KMS-11 (cell line): ENCODE measurements at regions not wholly inside any gene's neighbourhood (a gene's known extent, or its start where the extent isn't known, plus 50 kb on each side); places are given as distances from the start of the nearest gene placed in this dataset.

Experiments
- H2AFZ ChIP-seq: fragments of 200-600 bp; sonication (generic); 2 replicates; pipeline ENCODE4 v1.6.1; 2016; ENCODE audit warnings: antibody characterized with exemption, mixed run types, low read depth
- H3K27ac ChIP-seq: fragments of 200-600 bp; sonication (generic); 2 replicates; pipeline ENCODE4 v1.6.1; 2016; ENCODE audit warnings: mild to moderate bottlenecking, mixed run types
- H3K27me3 ChIP-seq: fragments of 200-600 bp; sonication (generic); 2 replicates; pipeline ENCODE4 v1.6.1; 2017; ENCODE audit warnings: mild to moderate bottlenecking, low read depth, mixed run types, moderate library complexity; ENCODE audit not compliant: insufficient read depth
- H3K36me3 ChIP-seq: fragments of 200-600 bp; sonication (generic); 2 replicates; pipeline ENCODE4 v1.6.1; 2017; ENCODE audit warnings: mild to moderate bottlenecking, mixed run types; ENCODE audit not compliant: insufficient read depth
- H3K4me1 ChIP-seq: fragments of 200-600 bp; sonication (generic); 2 replicates; pipeline ENCODE4 v1.6.1; 2016; ENCODE audit warnings: mild to moderate bottlenecking, low read depth, mixed run types; ENCODE audit not compliant: poor library complexity, severe bottlenecking
- H3K4me2 ChIP-seq: fragments of 200-600 bp; sonication (generic); 2 replicates; pipeline ENCODE4 v1.7.0; 2016; ENCODE audit warnings: mild to moderate bottlenecking, mixed run types
- H3K4me3 ChIP-seq: fragments of 200-600 bp; sonication (generic); IDR thresholded peaks from 2 replicates; pipeline ENCODE4 v1.6.1; 2017; ENCODE audit warnings: low read depth, low read length, mixed read lengths; ENCODE audit not compliant: insufficient read depth
- H3K79me2 ChIP-seq: fragments of 200-600 bp; sonication (generic); 2 replicates; pipeline ENCODE4 v1.6.1; 2016; ENCODE audit warnings: low read depth, mixed run types; ENCODE audit not compliant: insufficient read depth
- H3K9ac ChIP-seq: fragments of 200-600 bp; sonication (generic); 2 replicates; pipeline ENCODE4 v1.6.1; 2016; ENCODE audit warnings: mild to moderate bottlenecking, mixed run types
- H4K20me1 ChIP-seq: fragments of 200-600 bp; sonication (generic); 2 replicates; pipeline ENCODE4 v1.6.1; 2016; ENCODE audit warnings: mild to moderate bottlenecking, mixed run types; ENCODE audit not compliant: insufficient read depth
- CTCF ChIP-seq: fragments of 200-600 bp; sonication (generic); conservative IDR thresholded peaks from 2 replicates; pipeline ENCODE4 v1.6.1; 2017; ENCODE audit warnings: low read depth, mild to moderate bottlenecking, antibody characterized with exemption, low read length, moderate library complexity, mixed read lengths

GRCh38 chr4:36587909-36588472, 306.6 kb downstream of the DTHD1 start:
- Histone ChIP-seq H3K4me3 (no peak overlapping the region), H3K27ac (no peak overlapping the region), H3K4me2 (no peak overlapping the region), H3K79me2 (no peaks in the 10 kb centered on the region), H4K20me1 (no peaks in the 10 kb centered on the region), H3K36me3 (no peaks in the 10 kb centered on the region), H3K4me1 (no peaks in the 10 kb centered on the region), H3K27me3 (no peaks in the 10 kb centered on the region), H2AFZ (no peak overlapping the region), H3K9ac (no peak overlapping the region)
- TF ChIP-seq CTCF, result no peak

GRCh38 chr4:36590343-36590742, 308.9 kb downstream of the DTHD1 start:
- no peak overlapping the region for H3K27ac ChIP-seq
- no peak overlapping the region for H3K4me2 ChIP-seq
- no peaks in the 10 kb centered on the region for H3K36me3 ChIP-seq
- no peaks in the 10 kb centered on the region for H3K4me1 ChIP-seq
- no peaks in the 10 kb centered on the region for H3K27me3 ChIP-seq
- H2AFZ ChIP-seq, result no peak overlapping the region
- no peak overlapping the region for H3K9ac ChIP-seq
- no peaks in the 10 kb centered on the region for H4K20me1 ChIP-seq
- TF ChIP-seq CTCF, result no peak
- H3K79me2 ChIP-seq, result no peaks in the 10 kb centered on the region
- H3K4me3 ChIP-seq, result no peak overlapping the region

- Histone ChIP-seq H3K27ac (no peak overlapping the region), H3K4me3 (no peak overlapping the region), H3K9ac (no peak overlapping the region), H3K4me1 (no peaks in the 10 kb centered on the region), H3K79me2 (no peaks in the 10 kb centered on the region), H3K27me3 (no peaks in the 10 kb centered on the region), H3K4me2 (no peak overlapping the region), H4K20me1 (no peaks in the 10 kb centered on the region), H2AFZ (no peak overlapping the region), H3K36me3 (no peaks in the 10 kb centered on the region)
- no peak for TF ChIP-seq CTCF
Observed at GRCh38 chr4:36601864-36602495, 320.6 kb downstream of the DTHD1 start.

- no peak overlapping the region for H3K4me2 ChIP-seq
- H3K4me1 ChIP-seq, result no peaks in the 10 kb centered on the region
- no peaks in the 10 kb centered on the region for H3K27me3 ChIP-seq
- no peaks in the 10 kb centered on the region for H3K79me2 ChIP-seq
- no peak overlapping the region for H2AFZ ChIP-seq
- no peaks in the 10 kb centered on the region for H4K20me1 ChIP-seq
- H3K4me3 ChIP-seq, result no peak overlapping the region
- no peak overlapping the region for H3K9ac ChIP-seq
- no peak for TF ChIP-seq CTCF
- no peak overlapping the region for H3K27ac ChIP-seq
- no peaks in the 10 kb centered on the region for H3K36me3 ChIP-seq
Observed at GRCh38 chr4:36609661-36610060, 328.2 kb downstream of the DTHD1 start.
